A673 (cell line): ENCODE measurements at regions not wholly inside any gene's neighbourhood (a gene's known extent, or its start where the extent isn't known, plus 50 kb on each side); places are given as distances from the start of the nearest gene placed in this dataset.
"Not testable (repeated sequence)": the region's sequence is repeated elsewhere in the genome, so short reads cannot be mapped to it uniquely, and the experiment has no call there.

Experiments
- BruUV-seq: library from RNA; stranded (reverse); fragments of 400-500 nt; replicated peaks from 2 replicates; lab custom pipeline; 2021; lab: Mats Ljungman, UMichigan
- CTCF ChIA-PET: fragments of 300-600 bp; sonication (Branson Sonifier 250); formaldehyde crosslinking; loops from one replicate; lab custom pipeline; 2022; ENCODE audit warnings: antibody characterized with exemption; lab: Charles Lee
- POLR2A ChIA-PET: fragments of 300-600 bp; sonication (Branson Sonifier 250); formaldehyde crosslinking; loops from one replicate; lab custom pipeline; 2022; ENCODE audit warnings: antibody characterized with exemption; ENCODE audit not compliant: low non-redundant PET; lab: Charles Lee
- DNase-seq: peaks from one replicate; pipeline ENCODE4 v3.0.0-alpha.2; 2015; ENCODE audit warnings: low spot score
- H3K27ac ChIP-seq: fragments of 200-600 bp; sonication (generic); 2 replicates; pipeline ENCODE4 v1.5.1; 2016; ENCODE audit warnings: mixed run types, low read depth, mild to moderate bottlenecking, mixed read lengths, antibody characterized with exemption, low read length; ENCODE audit not compliant: poor library complexity, severe bottlenecking
- H3K27me3 ChIP-seq: fragments of 200-600 bp; sonication (generic); replicated peaks from 2 replicates; pipeline ENCODE4 v1.6.1; 2017; ENCODE audit warnings: mixed run types, low read depth, mild to moderate bottlenecking, mixed read lengths, antibody characterized with exemption, low read length; ENCODE audit not compliant: insufficient read depth, poor library complexity
- H3K36me3 ChIP-seq: fragments of 200-600 bp; sonication (generic); 2 replicates; pipeline ENCODE4 v1.6.1; 2016; ENCODE audit warnings: mixed run types, mild to moderate bottlenecking, mixed read lengths, antibody characterized with exemption, low read length; ENCODE audit not compliant: insufficient read depth, poor library complexity, severe bottlenecking
- H3K4me1 ChIP-seq: fragments of 200-600 bp; sonication (generic); 2 replicates; pipeline ENCODE4 v1.6.1; 2017; ENCODE audit warnings: mixed run types, mild to moderate bottlenecking, mixed read lengths, antibody characterized with exemption, low read length; ENCODE audit not compliant: insufficient read depth, poor library complexity, severe bottlenecking
- H3K4me3 ChIP-seq: fragments of 200-600 bp; sonication (generic); 2 replicates; pipeline ENCODE4 v1.5.1; 2016; ENCODE audit warnings: low read depth, mixed run types, mild to moderate bottlenecking, mixed read lengths, low read length; ENCODE audit not compliant: poor library complexity, severe bottlenecking
- H3K9me3 ChIP-seq: fragments of 200-600 bp; sonication (generic); 2 replicates; pipeline ENCODE4 v1.6.1; 2016; ENCODE audit warnings: mixed run types, low read depth, mild to moderate bottlenecking, mixed read lengths, antibody characterized with exemption, low read length; ENCODE audit not compliant: poor library complexity, severe bottlenecking
- CTCF ChIP-seq: fragments of 300-800, 200-600 bp; sonication (generic); conservative IDR thresholded peaks from 2 replicates; pipeline ENCODE4 v1.5.1; 2017; ENCODE audit warnings: low read depth, mild to moderate bottlenecking, antibody characterized with exemption, low read length, moderate library complexity, mixed read lengths
- EZH2 ChIP-seq: fragments of 200-600 bp; sonication (generic); IDR thresholded peaks from 2 replicates; pipeline ENCODE4 v1.6.1; 2017; ENCODE audit warnings: borderline replicate concordance, low read depth, mild to moderate bottlenecking, mixed read lengths, antibody characterized with exemption, low read length; ENCODE audit not compliant: poor library complexity, severe bottlenecking
- intact Hi-C: fragments of 100-400 bp; cut with micrococcal nuclease; formaldehyde crosslinking; loops from one replicate; pipeline ENCODE4 v1.10.0; 2022; ENCODE audit not compliant: unreplicated experiment

GRCh38 chr6:109251839-109252238, 130.4 kb downstream of the CD164 start:
- no peak for TF ChIP-seq EZH2
- TF ChIP-seq CTCF = no peak
- intact Hi-C loops = no loop called here
- Histone ChIP-seq H3K9me3 (no peaks in the 10 kb centered on the region), H3K4me1 (no peaks in the 10 kb centered on the region), H3K27ac (no peak overlapping the region), H3K27me3 (no peaks in the 10 kb centered on the region), H3K4me3 (no peak overlapping the region), H3K36me3 (no peaks in the 10 kb centered on the region)
- CTCF ChIA-PET = no interaction called here
- POLR2A ChIA-PET = interaction anchor here (0.5 kb wide), 1 partner anchor 143 kb away, joined by 9 read pairs; no protein-coding TSS in a partner anchor
- DNase-seq = no peak
- BruUV-seq = no TSS peak

DNA sequence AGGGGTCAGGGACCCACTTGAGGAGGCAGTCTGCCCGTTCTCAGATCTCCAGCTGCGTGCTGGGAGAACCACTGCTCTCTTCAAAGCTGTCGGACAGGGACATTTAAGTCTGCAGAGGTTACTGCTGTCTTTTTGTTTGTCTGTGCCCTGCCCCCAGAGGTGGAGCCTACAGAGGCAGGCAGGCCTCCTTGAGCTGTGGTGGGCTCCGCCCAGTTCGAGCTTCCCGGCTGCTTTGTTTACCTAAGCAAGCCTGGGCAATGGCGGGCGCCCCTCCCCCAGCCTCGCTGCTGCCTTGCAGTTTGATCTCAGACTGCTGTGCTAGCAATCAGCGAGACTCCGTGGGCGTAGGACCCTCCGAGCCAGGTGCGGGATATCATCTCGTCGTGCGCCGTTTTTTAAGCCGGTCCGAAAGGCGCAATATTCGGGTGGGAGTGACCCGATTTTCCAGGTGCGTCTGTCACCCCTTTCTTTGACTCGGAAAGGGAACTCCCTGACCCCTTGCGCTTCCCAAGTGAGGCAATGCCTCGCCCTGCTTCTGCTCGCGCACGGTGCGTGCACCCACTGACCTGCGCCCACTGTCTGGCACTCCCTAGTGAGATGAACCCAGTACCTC, 131.6 kb downstream of the CD164 start:
- H3K27ac ChIP-seq, intact Hi-C loops, CTCF ChIA-PET, H3K4me3 ChIP-seq, H3K9me3 ChIP-seq, DNase-seq, BruUV-seq, H3K27me3 ChIP-seq, H3K36me3 ChIP-seq, H3K4me1 ChIP-seq, POLR2A ChIA-PET: not testable (repeated sequence)

- TF ChIP-seq CTCF = no peak
- no peak for TF ChIP-seq EZH2
Measured at GRCh38 chr6:109243863-109244825, 138.1 kb downstream of the CD164 start.

More at GRCh38 chr6:109243863-109244825, 138.1 kb downstream of the CD164 start:
- CTCF ChIA-PET = no interaction called here
- no TSS peak for BruUV-seq
- no peaks in the 10 kb centered on the region for H3K9me3 ChIP-seq
- H3K36me3 ChIP-seq = no peaks in the 10 kb centered on the region
- H3K4me1 ChIP-seq = no peaks in the 10 kb centered on the region
- no peak overlapping the region for H3K4me3 ChIP-seq
- no peak overlapping the region for H3K27ac ChIP-seq
- no peak for DNase-seq
- H3K27me3 ChIP-seq = no peaks in the 10 kb centered on the region
- POLR2A ChIA-PET = no interaction called here
- intact Hi-C loops = no loop called here
